ENCODE measurements at regions not wholly inside any gene's neighbourhood (a gene's known extent, or its start where the extent isn't known, plus 50 kb on each side); places are given as distances from the start of the nearest gene placed in this dataset.

DNA sequence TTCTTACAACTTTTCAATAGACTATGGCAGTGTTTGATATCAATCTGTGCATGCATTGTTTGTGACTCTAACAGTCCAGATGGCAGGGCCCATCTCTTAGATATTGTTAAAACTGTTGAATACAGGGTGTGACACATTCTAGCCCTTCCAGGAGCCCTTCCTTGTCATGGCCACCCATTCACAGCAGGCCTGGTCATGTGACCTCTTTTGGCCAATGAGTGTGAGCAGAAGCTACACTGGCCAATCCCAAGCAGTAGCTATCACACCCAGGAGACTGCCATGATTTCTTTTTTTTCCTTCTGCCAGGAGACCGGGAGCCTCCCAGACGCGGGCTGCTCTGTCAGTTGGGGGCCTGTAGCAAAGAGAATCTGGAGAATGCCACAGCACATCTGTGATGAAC lies 655.4 kb upstream of the MKI67 start:
- H3K4me1 ChIP-seq (ENCODE audit: control insufficient read depth in 1 of 2, insufficient read depth in 2 of 2, low read length in 2 of 2) = no peaks in the 10 kb centered on the region
- H3K79me2 ChIP-seq (ENCODE audit: insufficient read depth, low read length) = no peaks in the 10 kb centered on the region
- ChIA-PET RAD21 (ENCODE audit: low non-redundant PET in 1 of 2, low total read pairs in 2 of 2, uncharacterized antibody in 2 of 2, unreplicated experiment in 2 of 2) (no interaction called here), CTCF (no interaction called here), POLR2A (no interaction called here)
- H3K9me2 ChIP-seq (ENCODE audit: insufficient read depth) = no peaks in the 10 kb centered on the region
- no peaks in the 10 kb centered on the region for H3K36me3 ChIP-seq (ENCODE audit: control insufficient read depth in 1 of 2, insufficient read depth in 2 of 2, low read length in 2 of 2)
- H4K20me1 ChIP-seq (ENCODE audit: insufficient read depth) = no peaks in the 10 kb centered on the region
- no peak overlapping the region for H3K4me2 ChIP-seq (ENCODE audit: low read length)
- H3K4me3 ChIP-seq (replicated peaks in 1 of 2; ENCODE audit: low read depth in 1 of 2, low read length in 2 of 2) = no peak overlapping the region
- peaks cover 7% of the 10 kb centered on the region for H3K27me3 ChIP-seq (ENCODE audit: insufficient read depth, low read length)
- no peak for TF ChIP-seq CBX3 (IDR thresholded peaks at IDR 0.05; ENCODE audit: low read depth)
- TF ChIP-seq ELF1 (IDR thresholded peaks at IDR 0.05; ENCODE audit: borderline replicate concordance, low read depth) = no peak
- TF ChIP-seq POLR2AphosphoS5 (IDR thresholded peaks at IDR 0.05; ENCODE audit: low read depth, low read length) = no peak
- TF ChIP-seq, protein P1, sequence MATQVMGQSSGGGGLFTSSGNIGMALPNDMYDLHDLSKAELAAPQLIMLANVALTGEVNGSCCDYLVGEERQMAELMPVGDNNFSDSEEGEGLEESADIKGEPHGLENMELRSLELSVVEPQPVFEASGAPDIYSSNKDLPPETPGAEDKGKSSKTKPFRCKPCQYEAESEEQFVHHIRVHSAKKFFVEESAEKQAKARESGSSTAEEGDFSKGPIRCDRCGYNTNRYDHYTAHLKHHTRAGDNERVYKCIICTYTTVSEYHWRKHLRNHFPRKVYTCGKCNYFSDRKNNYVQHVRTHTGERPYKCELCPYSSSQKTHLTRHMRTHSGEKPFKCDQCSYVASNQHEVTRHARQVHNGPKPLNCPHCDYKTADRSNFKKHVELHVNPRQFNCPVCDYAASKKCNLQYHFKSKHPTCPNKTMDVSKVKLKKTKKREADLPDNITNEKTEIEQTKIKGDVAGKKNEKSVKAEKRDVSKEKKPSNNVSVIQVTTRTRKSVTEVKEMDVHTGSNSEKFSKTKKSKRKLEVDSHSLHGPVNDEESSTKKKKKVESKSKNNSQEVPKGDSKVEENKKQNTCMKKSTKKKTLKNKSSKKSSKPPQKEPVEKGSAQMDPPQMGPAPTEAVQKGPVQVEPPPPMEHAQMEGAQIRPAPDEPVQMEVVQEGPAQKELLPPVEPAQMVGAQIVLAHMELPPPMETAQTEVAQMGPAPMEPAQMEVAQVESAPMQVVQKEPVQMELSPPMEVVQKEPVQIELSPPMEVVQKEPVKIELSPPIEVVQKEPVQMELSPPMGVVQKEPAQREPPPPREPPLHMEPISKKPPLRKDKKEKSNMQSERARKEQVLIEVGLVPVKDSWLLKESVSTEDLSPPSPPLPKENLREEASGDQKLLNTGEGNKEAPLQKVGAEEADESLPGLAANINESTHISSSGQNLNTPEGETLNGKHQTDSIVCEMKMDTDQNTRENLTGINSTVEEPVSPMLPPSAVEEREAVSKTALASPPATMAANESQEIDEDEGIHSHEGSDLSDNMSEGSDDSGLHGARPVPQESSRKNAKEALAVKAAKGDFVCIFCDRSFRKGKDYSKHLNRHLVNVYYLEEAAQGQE (IDR thresholded peaks at IDR 0.05; ENCODE audit: low read depth) = no peak
- no peak for TF ChIP-seq EZH2phosphoT487 (IDR thresholded peaks at IDR 0.05; ENCODE audit: borderline replicate concordance)
- no peak for TF ChIP-seq TCF7L2 (IDR thresholded peaks at IDR 0.05; ENCODE audit: borderline replicate concordance, extremely low read depth, insufficient read depth, insufficient read length)
- TF ChIP-seq, protein P2, sequence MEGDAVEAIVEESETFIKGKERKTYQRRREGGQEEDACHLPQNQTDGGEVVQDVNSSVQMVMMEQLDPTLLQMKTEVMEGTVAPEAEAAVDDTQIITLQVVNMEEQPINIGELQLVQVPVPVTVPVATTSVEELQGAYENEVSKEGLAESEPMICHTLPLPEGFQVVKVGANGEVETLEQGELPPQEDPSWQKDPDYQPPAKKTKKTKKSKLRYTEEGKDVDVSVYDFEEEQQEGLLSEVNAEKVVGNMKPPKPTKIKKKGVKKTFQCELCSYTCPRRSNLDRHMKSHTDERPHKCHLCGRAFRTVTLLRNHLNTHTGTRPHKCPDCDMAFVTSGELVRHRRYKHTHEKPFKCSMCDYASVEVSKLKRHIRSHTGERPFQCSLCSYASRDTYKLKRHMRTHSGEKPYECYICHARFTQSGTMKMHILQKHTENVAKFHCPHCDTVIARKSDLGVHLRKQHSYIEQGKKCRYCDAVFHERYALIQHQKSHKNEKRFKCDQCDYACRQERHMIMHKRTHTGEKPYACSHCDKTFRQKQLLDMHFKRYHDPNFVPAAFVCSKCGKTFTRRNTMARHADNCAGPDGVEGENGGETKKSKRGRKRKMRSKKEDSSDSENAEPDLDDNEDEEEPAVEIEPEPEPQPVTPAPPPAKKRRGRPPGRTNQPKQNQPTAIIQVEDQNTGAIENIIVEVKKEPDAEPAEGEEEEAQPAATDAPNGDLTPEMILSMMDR (IDR thresholded peaks at IDR 0.05 in 2 of 3, conservative IDR thresholded peaks at IDR 0.05 in 1 of 3; ENCODE audit: borderline replicate concordance in 1 of 3, insufficient read depth in 1 of 3, low read depth in 2 of 3, low read length in 2 of 3) = no peak
- TF ChIP-seq, protein P3, sequence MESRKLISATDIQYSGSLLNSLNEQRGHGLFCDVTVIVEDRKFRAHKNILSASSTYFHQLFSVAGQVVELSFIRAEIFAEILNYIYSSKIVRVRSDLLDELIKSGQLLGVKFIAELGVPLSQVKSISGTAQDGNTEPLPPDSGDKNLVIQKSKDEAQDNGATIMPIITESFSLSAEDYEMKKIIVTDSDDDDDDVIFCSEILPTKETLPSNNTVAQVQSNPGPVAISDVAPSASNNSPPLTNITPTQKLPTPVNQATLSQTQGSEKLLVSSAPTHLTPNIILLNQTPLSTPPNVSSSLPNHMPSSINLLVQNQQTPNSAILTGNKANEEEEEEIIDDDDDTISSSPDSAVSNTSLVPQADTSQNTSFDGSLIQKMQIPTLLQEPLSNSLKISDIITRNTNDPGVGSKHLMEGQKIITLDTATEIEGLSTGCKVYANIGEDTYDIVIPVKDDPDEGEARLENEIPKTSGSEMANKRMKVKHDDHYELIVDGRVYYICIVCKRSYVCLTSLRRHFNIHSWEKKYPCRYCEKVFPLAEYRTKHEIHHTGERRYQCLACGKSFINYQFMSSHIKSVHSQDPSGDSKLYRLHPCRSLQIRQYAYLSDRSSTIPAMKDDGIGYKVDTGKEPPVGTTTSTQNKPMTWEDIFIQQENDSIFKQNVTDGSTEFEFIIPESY (IDR thresholded peaks at IDR 0.05; ENCODE audit: extremely low read depth, insufficient replicate concordance, low read length) = no peak
- no peak for TF ChIP-seq RAD21 (IDR thresholded peaks at IDR 0.05; ENCODE audit: low read depth)
- TF ChIP-seq, protein P4, sequence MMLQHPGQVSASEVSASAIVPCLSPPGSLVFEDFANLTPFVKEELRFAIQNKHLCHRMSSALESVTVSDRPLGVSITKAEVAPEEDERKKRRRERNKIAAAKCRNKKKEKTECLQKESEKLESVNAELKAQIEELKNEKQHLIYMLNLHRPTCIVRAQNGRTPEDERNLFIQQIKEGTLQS (IDR thresholded peaks at IDR 0.05) = no peak
- TF ChIP-seq JUND (IDR thresholded peaks at IDR 0.05) = no peak
- TF ChIP-seq SP1 (IDR thresholded peaks at IDR 0.05; ENCODE audit: low read depth) = no peak
- TF ChIP-seq ZNF274 (IDR thresholded peaks at IDR 0.05; ENCODE audit: low read depth, low read length) = no peak
- TF ChIP-seq POLR2A (IDR thresholded peaks at IDR 0.05; ENCODE audit: borderline replicate concordance, extremely low read depth, insufficient read depth, insufficient read length) = no peak
- no peak overlapping the region for H3K27ac ChIP-seq (ENCODE audit: low read depth, low read length)
- no TSS peak for BruUV-seq (replicated peaks)
- intact Hi-C loops (cut with micrococcal nuclease) = no loop called here
- no peak overlapping the region for H3K9ac ChIP-seq (ENCODE audit: low read length)
- H2AFZ ChIP-seq (ENCODE audit: low read depth, low read length, poor library complexity, severe bottlenecking) = no peak overlapping the region
- no peak for DNase-seq (ENCODE audit: low read depth, low spot score)
- no peaks in the 10 kb centered on the region for H3K9me3 ChIP-seq (ENCODE audit: control insufficient read depth in 1 of 2, insufficient read depth in 1 of 2, low read depth in 1 of 2, low read length in 2 of 2)
- no peak for ATAC-seq
